HG03354 (cell line): ENCODE measurements at regions not wholly inside any gene's neighbourhood (a gene's known extent, or its start where the extent isn't known, plus 50 kb on each side); places are given as distances from the start of the nearest gene placed in this dataset.
"Not testable (repeated sequence)": the region's sequence is repeated elsewhere in the genome, so short reads cannot be mapped to it uniquely, and the experiment has no call there.

Source experiments
- ATAC-seq: cut with Tn5 transposase; IDR thresholded peaks from one replicate; pipeline ENCODE4 v1.9.1; 2021; ENCODE audit warnings: mild to moderate bottlenecking; ENCODE audit not compliant: unreplicated experiment, poor library complexity, severe bottlenecking

DNA sequence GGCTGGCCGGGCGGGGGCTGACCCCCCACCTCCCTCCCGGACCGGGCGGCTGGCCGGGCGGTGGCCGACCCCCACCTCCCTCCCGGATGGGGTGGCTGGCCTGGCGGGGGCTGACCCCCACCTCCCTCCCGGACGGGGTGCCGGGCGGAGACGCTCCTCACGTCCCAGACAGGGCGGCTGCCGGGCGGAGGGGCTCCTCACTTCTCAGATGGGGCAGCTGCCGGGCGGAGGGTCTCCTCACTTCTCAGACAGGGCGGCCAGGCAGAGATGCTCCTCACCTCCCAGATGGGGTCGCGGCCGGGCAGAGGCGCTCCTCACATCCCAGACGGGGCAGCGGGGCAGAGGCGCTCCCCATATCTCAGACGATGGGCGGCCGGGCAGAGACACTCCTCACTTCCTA, 965.8 kb upstream of the DEFB115 start:
- not testable (repeated sequence) for ATAC-seq

DNA sequence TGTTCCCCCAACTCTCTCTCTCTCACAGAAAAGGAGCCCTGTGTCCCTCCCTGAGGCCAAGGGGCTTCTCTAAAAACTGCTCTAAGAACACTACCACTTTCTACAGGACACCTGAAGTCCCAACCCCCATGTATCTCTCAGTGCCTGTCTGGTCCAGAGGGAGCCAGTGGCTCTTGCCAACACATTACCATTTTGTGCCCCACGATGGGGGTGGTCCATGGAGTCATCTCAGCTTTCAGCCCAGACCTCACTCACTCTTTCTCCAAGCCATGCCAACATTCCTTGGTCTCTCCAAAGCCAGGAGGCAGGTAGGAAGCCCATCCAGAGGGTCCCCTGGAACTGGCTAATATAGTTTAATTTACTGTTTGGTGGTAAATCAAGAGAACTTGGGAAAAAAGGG, 962.1 kb upstream of the DEFB115 start:
- not testable (repeated sequence) for ATAC-seq

DNA sequence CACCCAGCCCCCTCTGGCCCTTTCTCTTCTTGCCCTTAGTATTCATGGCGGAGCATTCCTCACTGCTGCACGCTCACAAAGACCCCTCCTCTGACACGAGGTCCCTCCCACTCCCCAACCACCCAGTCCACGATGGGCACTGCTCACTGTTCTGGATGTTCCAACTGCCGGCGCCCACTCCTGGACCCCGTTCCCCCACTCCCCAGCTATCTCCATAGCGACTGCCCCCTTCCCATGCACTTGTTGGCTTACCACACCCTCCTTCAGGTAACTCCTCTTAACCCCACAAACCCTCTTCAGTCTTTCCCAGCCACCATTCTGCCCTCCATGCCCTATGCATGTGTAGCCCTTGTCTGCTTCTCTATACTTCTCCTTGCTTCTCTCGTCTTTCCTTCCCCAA, 961.5 kb upstream of the DEFB115 start:
- ATAC-seq: not testable (repeated sequence)

DNA sequence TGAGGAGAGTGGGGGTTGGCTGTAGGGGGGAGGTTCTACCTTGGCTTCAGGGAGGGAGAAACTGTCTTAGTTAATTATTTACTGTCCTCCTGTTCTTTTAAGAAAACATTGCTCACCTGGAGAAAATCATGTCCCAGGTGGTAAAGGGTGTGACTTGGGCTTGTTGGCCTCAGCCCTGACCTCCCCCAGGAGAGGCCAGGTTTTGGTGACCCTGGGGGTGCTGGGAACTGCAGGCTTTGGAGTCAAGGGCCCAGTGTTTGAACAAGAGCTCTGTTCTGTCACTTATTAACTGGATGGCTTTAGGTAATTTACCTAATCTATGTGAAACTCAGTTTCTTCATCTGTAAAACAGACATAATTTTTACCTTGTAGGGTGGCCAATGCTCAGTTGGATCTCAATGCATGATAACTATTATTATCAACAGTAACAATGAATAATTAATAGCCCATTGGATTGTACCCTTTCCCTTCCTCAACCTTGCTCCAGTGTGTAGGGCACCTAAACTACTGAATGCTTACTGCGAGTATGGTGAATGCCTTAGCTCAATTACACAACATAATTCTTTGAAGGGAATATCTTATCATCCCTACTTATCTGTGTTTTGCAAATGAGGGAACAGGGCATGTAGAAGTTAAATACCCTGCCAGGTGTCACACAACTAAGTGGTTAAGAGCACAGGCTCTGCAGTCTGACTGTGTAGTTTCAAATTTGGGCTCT, 959.4 kb upstream of the DEFB115 start:
- not testable (repeated sequence) for ATAC-seq

DNA sequence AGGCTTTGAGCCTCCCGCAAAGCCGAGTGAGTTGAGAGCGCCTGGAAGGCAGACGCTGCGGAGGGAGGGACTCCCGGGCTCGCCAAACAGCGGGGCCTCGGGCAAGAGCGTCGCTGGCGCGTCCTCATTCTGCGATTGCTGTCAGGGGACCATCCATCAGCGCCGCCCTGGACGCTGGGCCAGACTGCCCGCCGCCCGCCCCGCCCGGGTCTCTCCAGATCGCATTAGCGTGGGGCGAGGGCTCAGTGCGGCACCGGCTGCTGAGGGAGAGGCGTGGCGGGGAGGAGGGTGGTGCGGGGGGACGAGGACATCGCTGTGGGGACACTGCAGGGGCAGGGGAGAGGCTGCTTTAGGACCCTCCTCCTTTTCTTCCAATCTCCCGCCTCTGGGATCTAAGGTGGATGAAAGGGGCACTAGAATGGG, 957.2 kb upstream of the DEFB115 start:
- not testable (repeated sequence) for ATAC-seq

DNA sequence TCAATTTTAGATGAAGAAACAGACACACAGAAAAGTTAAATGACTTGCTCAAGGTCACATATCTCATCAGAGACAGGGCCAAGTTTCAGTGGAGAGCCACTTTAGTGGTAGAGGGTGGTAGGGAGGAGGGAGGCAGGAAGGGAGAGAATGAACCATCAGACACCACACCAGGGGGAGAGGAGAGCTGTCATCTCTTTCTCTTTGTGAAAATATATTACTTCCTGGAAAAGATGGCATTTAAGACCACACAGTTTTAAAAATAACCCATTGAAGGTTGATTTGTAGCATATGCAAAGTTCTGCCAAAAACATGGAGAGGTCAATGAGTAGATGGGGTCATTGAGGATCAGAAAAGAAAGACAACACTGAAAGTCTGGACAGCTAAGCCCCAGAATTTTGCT, 954.7 kb upstream of the DEFB115 start:
- ATAC-seq: not testable (repeated sequence)

DNA sequence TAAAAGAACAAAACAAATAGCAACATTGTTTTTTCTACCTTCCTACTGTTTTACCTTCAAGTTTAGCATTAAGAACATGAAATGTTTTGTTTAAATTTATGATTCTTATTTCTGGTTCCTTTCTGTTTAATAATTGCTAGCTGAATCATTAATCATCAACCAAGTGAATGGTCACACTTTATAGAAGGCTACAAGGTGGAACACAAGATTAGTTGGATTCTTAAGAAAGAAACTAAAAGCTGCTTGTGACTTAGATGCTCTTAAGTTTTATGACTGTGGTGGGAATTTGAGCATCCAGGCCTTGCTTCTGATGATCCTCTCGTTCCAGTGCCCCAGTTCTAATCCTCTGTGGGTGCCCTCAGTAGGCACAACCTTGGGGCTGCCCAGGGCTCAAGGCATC, 947.5 kb upstream of the DEFB115 start:
- ATAC-seq: not testable (repeated sequence)

DNA sequence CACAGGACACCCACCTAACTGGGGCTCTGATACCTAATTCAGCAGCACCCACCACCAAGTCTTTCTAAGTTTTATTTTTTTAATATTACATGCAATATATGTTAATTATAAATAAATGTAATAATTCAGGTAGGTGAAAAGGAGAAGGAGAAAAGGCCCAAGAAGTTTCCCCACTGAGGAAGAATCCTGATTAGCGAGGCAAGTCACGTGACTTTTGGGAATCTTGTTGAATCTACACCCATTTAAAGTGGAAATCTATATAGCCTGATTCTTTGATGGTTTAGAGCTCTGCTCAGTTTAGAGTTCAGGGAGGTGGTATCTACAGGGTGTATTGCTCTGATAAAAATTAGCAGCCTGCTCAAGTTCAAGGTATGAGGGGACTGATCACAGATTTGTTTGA, 947.1 kb upstream of the DEFB115 start:
- not testable (repeated sequence) for ATAC-seq

DNA sequence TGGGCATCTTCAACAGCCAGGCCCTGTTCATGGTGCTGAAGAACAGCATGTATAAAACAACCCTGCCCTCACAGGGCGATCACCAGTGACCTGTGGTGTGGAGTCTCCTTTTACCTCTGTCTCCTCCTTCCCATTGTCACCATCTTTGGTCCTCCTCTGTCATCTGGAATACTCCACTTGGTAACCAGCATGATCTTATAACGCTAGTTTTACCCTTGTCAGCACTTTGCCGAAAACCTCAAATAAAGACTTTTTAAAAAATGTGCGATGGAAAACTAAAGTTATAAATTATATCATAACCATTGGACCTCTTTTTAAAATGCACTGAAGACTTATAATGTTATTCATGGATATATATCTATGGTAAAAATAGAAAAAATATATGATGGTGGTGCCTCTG, 945.2 kb upstream of the DEFB115 start:
- not testable (repeated sequence) for ATAC-seq

DNA sequence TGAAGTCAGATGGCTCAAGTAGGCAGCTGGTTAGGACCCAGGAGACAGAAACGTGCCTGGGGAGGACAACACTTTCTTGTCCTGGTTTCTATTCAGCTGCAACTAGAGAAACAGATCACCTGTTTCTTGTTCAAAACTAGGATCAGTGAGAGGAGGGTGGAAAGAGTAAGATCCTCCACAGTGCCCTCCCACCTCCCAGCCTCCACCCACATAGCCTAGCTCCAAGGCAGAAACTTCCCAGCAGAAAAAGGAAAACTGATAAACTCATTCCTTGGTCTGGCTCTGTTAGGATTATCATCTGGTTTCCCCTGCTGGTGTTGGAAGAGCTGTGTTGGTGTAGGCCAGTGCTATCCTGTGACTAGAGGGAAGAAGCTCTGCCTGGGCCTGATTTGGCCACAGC, 943.8 kb upstream of the DEFB115 start:
- not testable (repeated sequence) for ATAC-seq

DNA sequence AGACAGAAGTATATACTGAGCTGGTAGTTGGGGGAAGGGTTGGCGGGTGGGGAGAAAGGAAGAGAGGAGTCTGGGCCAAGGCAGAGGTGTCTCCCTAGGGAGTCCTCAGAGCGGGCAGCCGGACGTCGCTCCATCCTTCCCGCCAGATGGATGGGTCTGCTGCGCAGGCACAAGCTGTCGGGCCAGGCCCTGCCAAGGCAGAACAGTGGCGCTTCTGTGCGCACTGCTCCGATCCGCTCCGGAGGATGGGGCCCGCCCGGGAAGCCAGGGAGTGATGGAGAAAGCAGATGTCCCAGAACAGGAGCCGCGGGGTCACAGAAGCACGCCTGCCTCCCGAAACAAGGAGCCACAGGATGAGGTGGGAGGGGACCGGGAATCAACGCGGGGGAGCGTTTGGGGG, 941.4 kb upstream of the DEFB115 start:
- ATAC-seq: not testable (repeated sequence)

DNA sequence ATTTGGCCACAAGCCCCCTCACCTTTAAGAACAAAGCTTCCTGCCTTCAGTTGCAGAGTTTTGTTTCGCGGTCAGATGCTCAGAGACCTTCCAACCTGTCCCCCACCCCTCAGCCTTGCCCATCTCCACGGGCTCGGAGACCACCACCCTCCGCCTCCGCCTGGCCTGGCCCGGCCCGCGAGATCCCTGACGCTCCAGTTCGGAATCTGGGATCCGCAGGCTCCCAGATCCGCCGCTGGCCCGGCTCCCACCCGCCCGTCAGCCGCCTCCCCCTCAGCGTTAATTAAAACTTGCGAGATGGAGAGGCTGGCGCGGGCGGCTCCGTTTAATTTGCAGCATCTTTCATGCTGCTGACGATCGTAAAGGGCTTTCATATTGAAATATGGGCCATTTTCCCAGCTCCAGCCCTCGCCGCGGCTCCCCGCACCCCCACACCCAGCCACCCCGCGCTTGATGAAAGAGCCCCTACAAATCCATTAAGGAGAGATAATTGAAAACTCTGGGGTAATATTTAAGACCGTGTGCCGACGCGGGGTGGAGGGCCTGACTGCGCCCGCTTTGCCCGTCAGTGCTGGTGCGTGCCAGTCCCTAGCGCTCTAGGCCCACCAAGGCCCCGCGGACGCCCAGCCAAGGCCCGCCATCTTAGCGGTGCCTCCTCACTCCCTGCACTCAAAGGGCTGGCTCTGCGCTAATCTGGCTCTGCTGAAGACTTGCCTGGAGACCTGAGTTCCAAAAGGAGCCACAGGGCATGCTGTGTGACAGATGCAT, 940.7 kb upstream of the DEFB115 start:
- not testable (repeated sequence) for ATAC-seq

DNA sequence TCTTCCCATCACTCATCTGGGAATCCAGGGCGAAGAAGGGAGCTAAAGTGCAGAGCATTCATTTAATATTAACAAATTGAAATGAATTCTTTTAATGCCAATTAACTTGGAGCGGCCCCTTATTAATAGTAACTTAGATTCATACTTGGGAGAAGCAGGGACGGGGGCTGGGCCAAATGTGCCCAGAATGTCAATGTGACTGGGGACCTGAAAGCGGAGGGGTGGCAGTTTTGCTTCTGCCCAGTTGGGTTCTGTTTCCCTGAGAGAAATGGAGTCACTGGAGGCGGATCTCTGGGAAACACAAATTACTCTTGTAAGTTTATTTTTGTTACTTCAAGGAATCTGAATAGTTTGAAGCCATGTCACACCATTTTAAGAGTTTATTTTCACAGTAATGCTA, 923.7 kb upstream of the DEFB115 start:
- not testable (repeated sequence) for ATAC-seq

DNA sequence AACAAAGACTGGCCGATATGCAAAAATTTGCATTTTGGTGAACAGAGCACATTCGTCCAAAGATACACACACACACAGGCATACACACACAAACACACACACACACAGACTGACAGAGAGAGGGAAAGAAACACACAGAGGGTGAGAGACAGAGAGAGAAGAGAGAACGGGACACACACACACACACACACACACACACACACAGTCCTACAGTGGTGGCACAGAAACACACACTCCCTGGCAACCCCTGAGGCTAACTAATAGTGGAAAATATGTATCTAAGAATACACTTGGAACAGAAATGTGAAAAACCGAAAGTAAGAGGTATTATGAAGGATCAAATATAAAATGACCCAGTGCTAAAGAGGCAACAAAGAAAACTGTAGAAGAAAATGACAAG, 919.9 kb upstream of the DEFB115 start:
- not testable (repeated sequence) for ATAC-seq

DNA sequence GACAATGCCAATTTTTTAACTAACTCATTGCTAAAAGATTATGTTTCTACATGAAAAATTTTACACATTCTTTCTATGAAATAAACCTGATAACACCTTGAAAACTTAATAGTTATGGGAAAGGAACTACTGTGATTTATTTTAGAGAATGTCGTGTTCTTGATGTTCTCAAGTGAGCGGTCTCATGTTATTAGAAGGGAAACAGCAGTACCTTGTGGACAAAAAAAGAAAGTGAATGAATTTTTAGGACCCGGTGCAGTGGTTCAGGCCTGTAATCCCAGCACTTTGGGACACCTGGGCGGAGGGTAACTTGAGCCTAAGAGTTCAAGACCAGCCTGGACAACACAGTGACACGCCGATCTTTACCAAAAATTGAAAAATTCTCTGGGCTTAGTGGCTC, 908.5 kb upstream of the DEFB115 start:
- not testable (repeated sequence) for ATAC-seq

DNA sequence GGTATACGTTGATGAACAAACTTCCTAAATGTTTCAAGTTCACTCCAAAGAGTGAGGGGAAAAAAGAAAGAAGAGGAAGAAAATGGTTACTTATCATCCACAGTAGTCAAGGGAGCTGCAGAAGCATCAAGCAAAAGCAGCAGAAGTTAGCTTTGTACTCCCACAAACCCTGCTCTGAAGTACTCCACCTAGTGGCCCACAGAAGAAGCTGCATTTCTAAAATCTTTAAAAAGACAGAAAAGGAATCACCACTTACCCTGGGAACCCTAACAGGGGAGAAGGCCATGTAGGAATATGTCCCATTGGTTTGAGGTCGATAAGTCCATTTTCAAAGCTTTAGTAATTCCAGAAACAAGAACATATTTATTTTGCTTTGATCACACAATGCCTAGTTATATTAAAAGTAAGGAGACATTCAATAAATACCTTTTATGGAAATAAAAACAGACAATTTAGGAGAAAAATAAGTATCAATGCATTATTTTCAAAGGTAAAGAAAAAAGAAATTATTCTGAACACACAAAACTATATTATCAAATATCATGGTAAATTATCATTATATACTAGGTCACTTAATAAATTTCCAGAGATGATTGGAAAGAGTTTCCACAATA, 900.5 kb upstream of the DEFB115 start:
- not testable (repeated sequence) for ATAC-seq

DNA sequence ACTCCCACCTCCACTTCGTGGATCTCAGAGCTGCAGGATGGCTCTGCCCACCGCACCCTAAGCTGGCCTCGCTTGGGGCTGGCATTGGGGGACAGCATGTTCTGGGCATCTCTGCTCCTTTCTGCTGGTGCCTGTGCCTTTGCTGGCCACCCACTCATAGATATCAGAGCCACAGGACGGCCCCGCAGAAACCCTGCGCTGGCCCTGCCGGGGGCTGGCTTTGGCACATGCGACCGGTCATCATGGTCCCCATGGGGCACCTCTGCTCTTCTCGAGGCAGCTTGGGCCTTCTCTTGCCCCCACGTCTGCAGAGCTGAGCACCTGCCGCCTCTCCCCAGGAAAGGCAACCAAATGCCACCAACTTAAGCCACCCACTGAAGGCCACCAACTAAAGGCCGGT, 895.7 kb upstream of the DEFB115 start:
- ATAC-seq: not testable (repeated sequence)

DNA sequence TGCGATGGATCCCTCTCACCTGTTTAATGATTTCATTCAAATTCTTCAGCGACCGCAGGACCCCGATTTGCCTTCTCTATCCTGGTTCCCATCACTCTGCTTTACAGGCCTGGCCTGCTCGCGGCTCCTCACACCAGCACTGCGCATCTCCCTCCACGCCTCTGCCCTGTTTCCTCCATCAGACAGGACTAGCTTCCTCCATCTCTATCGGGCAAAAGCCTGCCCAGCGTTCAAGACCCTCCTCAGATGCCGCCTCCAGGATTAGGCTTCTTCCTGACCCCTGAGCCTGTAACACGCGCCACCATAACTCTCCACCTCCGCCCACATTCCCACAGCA, 881.1 kb upstream of the DEFB115 start:
- ATAC-seq: not testable (repeated sequence)

DNA sequence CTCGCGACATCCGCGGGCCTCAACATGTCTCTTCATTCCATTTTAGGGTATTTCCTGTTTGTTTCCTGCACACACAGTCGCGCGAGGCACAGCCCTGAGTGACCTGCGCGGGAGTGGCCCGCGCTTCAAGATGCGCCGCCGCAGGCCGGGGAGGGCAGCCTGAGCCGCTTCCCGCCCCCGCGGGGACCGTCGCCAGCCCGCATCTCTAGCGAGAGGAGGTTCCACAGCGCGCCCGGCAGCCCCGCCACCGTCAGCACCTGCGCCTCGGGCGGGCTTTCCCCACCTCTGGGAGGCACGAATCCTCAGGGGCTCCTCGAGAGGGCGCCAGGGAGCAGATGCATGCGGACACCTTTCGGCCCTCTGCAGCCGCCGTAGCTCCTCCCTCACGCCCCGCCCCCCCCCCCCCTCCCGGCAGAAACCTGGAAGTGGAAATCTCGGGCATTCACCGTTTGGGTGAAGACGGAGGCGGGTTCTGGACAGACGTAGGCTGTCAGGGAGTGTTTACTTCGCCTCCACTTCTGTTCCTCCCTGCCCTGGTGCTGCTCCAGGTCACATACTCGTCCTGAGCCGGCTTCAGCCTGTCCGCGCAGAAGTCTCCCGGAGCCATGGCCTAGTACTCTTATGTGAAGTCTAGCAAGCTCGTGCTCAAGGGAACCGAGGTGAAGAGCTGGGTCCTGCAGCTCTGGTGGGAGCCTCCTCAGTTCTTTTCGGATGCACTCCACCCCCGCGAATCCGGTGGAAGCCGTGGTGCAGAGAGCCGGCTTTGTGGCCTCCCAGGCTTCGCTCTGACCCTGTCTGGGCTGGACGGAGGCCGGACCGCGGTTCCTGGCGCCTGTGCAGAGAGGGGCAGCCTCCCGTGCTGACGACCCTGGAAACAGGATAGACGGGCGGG, 880.5 kb upstream of the DEFB115 start:
- ATAC-seq: peak; percentile 98

DNA sequence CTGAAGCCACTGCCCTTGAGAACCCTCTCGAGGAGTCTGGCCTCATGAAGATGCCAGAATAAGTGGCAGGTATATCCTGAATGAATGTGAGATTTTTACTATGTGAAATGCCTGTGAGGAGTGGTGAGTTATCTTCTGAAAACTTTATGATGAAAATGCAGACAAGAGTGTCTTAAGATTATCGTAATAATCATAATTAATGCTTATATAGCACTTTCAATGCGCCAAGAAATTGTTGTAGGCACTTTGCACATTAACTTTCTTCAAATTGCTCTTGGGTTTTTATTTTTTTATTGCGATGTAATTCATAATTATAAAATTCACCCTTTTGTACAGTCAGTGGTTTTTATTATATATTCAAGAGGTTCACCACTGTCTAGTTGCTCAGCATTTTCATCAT, 879.1 kb upstream of the DEFB115 start:
- not testable (repeated sequence) for ATAC-seq
